Ascending aorta (tissue), 2 donors: ENCODE measurements at regions not wholly inside any gene's neighbourhood (a gene's known extent, or its start where the extent isn't known, plus 50 kb on each side); places are given as distances from the start of the nearest gene placed in this dataset.

Source experiments
- DNase-seq, 2 donors: peaks; one replicate each; pipeline ENCODE4 v3.0.0-alpha.2; 2019; ENCODE audit warnings: low spot score in 2 of 2
- H3K27ac ChIP-seq, 2 donors: fragments of 200-600 bp; sonication (generic); one replicate each; pipeline ENCODE4 v1.5.1; 2016 to 2017; ENCODE audit warnings: mild to moderate bottlenecking in 1 of 2
- H3K27me3 ChIP-seq: fragments of 200-600 bp; sonication (generic); one replicate; pipeline ENCODE4 v1.5.1; 2017
- H3K36me3 ChIP-seq, 2 donors: fragments of 200-600 bp; sonication (generic); one replicate each; pipeline ENCODE4 v1.5.1; 2016
- H3K4me1 ChIP-seq, 2 donors: fragments of 200-600 bp; sonication (generic); one replicate each; pipeline ENCODE4 v1.5.1; 2016 to 2017; ENCODE audit warnings: mild to moderate bottlenecking in 1 of 2
- H3K4me3 ChIP-seq, 2 donors: fragments of 200-600 bp; sonication (generic); one replicate each; pipeline ENCODE4 v1.5.1; 2016 to 2017; ENCODE audit warnings: mild to moderate bottlenecking in 1 of 2
- H3K9me3 ChIP-seq, 2 donors: fragments of 200-600 bp; sonication (generic); one replicate each; pipeline ENCODE4 v1.5.1; 2016
- intact Hi-C: fragments of 100-400 bp; cut with DNase I; formaldehyde crosslinking; loops from one replicate; pipeline ENCODE4 v1.15.1; 2023
- TF ChIP-seq, protein P1 (sequence below), 3 experiments: fragments of 200-600 bp in 2 of 3; fragments of 450-650 bp in 1 of 3; sonication (generic) in 2 of 3; IDR thresholded peaks; one replicate each; pipeline ENCODE4 v1.5.1; 2016 to 2019; ENCODE audit warnings: antibody characterized with exemption in 3 of 3, mild to moderate bottlenecking in 1 of 3, moderate library complexity in 1 of 3

- Histone ChIP-seq H3K4me1 (no peaks in the 10 kb centered on the region), H3K27me3 (no peaks in the 10 kb centered on the region), H3K27ac (no peak overlapping the region), H3K36me3 (no peaks in the 10 kb centered on the region), H3K9me3 (no peaks in the 10 kb centered on the region), H3K4me3 (no peak overlapping the region)
- intact Hi-C loops = no loop called here
- DNase-seq = no peak
- TF ChIP-seq, protein P1, sequence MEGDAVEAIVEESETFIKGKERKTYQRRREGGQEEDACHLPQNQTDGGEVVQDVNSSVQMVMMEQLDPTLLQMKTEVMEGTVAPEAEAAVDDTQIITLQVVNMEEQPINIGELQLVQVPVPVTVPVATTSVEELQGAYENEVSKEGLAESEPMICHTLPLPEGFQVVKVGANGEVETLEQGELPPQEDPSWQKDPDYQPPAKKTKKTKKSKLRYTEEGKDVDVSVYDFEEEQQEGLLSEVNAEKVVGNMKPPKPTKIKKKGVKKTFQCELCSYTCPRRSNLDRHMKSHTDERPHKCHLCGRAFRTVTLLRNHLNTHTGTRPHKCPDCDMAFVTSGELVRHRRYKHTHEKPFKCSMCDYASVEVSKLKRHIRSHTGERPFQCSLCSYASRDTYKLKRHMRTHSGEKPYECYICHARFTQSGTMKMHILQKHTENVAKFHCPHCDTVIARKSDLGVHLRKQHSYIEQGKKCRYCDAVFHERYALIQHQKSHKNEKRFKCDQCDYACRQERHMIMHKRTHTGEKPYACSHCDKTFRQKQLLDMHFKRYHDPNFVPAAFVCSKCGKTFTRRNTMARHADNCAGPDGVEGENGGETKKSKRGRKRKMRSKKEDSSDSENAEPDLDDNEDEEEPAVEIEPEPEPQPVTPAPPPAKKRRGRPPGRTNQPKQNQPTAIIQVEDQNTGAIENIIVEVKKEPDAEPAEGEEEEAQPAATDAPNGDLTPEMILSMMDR (IDR thresholded peaks at IDR 0.05) = no peak
Measured at GRCh38 chr3:88641033-88641604, 466.3 kb upstream of the EPHA3 start.

GRCh38 chr3:88657459-88657858 is 450.0 kb upstream of the EPHA3 start:
- Histone ChIP-seq H3K27me3 (no peaks in the 10 kb centered on the region), H3K36me3 (no peaks in the 10 kb centered on the region), H3K4me1 (no peaks in the 10 kb centered on the region), H3K9me3 (no peaks in the 10 kb centered on the region), H3K27ac (no peak overlapping the region), H3K4me3 (no peak overlapping the region)
- intact Hi-C loops = no loop called here
- TF ChIP-seq, protein P1 (IDR thresholded peaks at IDR 0.05) = no peak
- no peak for DNase-seq

DNA sequence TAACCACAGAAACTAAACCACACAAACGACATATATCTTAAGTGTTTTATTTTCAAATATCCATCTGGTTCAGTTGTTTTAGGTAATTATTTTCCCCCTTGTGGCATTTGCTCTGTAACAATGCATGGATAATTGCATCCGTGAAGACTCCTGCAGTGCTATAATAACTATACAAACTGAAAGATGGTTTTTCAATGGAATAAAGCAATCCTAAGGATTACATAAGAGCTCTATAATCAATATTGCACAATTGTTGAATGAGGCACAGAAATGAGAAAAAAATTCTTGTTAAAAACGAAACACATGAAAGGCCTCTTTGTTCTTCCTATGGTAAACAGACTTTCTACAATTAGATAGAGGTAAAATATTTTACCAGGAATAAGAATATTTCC is 446.0 kb upstream of the EPHA3 start:
- Histone ChIP-seq H3K27me3 (no peaks in the 10 kb centered on the region), H3K27ac (no peak overlapping the region), H3K9me3 (no peaks in the 10 kb centered on the region), H3K4me3 (no peak overlapping the region), H3K4me1 (no peaks in the 10 kb centered on the region), H3K36me3 (no peaks in the 10 kb centered on the region)
- no peak for DNase-seq
- intact Hi-C loops = no loop called here
- TF ChIP-seq, protein P1 (IDR thresholded peaks at IDR 0.05) = no peak

- TF ChIP-seq, protein P1 (IDR thresholded peaks at IDR 0.05) = no peak
Measured at GRCh38 chr3:88668180-88668579, 439.2 kb upstream of the EPHA3 start.

DNA sequence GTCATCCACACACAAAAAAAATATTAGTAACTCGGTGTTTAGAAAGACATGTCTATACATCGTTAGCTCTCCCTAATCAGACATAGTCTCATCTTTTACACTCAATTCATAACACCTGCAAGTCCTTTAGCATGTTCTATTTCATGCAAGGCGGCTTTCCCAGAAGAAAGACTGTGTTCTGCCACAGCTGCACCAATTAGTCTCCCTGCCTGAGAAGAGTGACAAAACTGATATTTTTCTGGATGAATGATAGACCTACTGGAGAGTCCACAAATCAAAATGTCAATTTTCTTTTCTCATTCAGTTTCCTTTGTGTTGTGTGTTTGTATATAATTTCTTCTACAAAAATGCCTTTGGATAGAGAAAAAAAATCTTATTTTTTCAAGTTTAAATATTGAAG is 435.8 kb upstream of the EPHA3 start:
- H3K4me1 ChIP-seq = no peaks in the 10 kb centered on the region
- TF ChIP-seq, protein P1 (IDR thresholded peaks at IDR 0.05) = no peak
- no peaks in the 10 kb centered on the region for H3K9me3 ChIP-seq
- no peak for DNase-seq
- intact Hi-C loops = no loop called here
- H3K27ac ChIP-seq = no peak overlapping the region
- H3K36me3 ChIP-seq = no peaks in the 10 kb centered on the region
- no peaks in the 10 kb centered on the region for H3K27me3 ChIP-seq
- H3K4me3 ChIP-seq = no peak overlapping the region

More at GRCh38 chr3:88668180-88668579, 439.2 kb upstream of the EPHA3 start:
- Histone ChIP-seq H3K27me3 (no peaks in the 10 kb centered on the region), H3K9me3 (no peaks in the 10 kb centered on the region), H3K4me3 (no peak overlapping the region), H3K27ac (no peak overlapping the region), H3K4me1 (no peaks in the 10 kb centered on the region), H3K36me3 (no peaks in the 10 kb centered on the region)
- no peak for DNase-seq
- intact Hi-C loops = no loop called here

DNA sequence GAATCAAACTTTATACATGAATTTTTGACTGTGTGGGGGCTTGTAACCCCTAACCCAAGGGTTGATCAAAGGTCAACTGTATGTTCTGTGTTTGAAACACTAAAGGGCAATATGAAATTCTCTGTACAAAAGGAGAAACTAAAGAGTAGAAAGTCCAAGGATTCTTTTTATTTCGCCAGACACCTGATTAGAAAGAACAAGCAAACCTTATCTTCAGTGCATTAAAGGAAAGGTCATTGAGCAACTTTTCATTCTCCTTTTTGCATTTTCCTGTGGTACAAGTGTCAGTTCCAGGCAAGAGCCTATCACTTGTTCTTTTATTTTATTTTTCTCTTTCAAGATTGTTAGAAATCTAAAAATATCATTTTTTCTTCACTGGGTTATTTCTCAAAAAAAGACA is 430.1 kb upstream of the EPHA3 start:
- intact Hi-C loops = no loop called here
- H3K27me3 ChIP-seq = no peaks in the 10 kb centered on the region
- H3K4me1 ChIP-seq = no peaks in the 10 kb centered on the region
- H3K9me3 ChIP-seq = no peaks in the 10 kb centered on the region
- TF ChIP-seq, protein P1 (IDR thresholded peaks at IDR 0.05) = no peak
- no peak overlapping the region for H3K4me3 ChIP-seq
- DNase-seq = no peak
- H3K36me3 ChIP-seq = no peaks in the 10 kb centered on the region
- H3K27ac ChIP-seq = no peak overlapping the region
